ENCODE measurements at regions not wholly inside any gene's neighbourhood (a gene's known extent, or its start where the extent isn't known, plus 50 kb on each side); places are given as distances from the start of the nearest gene placed in this dataset.

DNA sequence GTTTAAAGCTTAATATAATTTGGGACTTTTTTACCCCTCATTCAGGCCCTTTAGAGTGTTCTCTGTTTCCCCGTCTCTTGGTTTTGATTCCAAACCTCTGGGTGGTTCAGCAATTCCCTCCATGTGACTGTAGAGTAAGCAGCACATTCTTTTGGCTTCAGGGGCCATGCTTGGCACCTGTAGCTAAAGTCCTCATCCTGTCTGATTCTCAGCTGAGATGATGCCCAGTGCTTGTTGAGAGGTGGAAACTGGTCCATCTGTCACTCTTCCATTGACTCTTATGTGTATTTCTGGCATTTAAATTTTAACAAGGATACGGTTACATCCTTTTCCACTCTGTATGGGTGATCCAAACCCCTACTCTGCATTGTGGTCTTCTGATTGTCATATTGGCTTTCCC is 127.1 kb downstream of the DIO2 start:
- Histone ChIP-seq H3K27ac (ENCODE audit: low read depth) (no peak overlapping the region), H3K4me3 (no peak overlapping the region), H3K36me3 (ENCODE audit: insufficient read depth) (peaks cover 5% of the 10 kb centered on the region), H3K4me1 (ENCODE audit: insufficient read depth) (no peaks in the 10 kb centered on the region), H2AFZ (no peak overlapping the region), H4K20me1 (replicated peaks; ENCODE audit: insufficient read depth) (no peaks in the 10 kb centered on the region), H3K79me2 (replicated peaks; ENCODE audit: insufficient read depth) (no peaks in the 10 kb centered on the region), H3F3A (replicated peaks; ENCODE audit: low read depth) (no peaks in the 10 kb centered on the region), H3K4me2 (no peak overlapping the region), H3K27me3 (ENCODE audit: insufficient read depth) (no peaks in the 10 kb centered on the region), H3K9me2 (ENCODE audit: insufficient read depth) (no peaks in the 10 kb centered on the region)
- peaks cover 22% of the 10 kb centered on the region; the same call in 2 of the 3 replicates for H3K9me3 Mint-ChIP-seq
- peaks cover 2% of the 10 kb centered on the region for H3K27me3 Mint-ChIP-seq (ENCODE audit: insufficient read depth, low read depth, poor library complexity)
- no peak for ATAC-seq
- no peak overlapping the region for H3K27ac Mint-ChIP-seq
- no peak for DNase-seq (ENCODE audit: low spot score)
- 0 out of 3 replicates have a peak, but pooled peaks cover 3% of the 10 kb centered on the region for H3K36me3 Mint-ChIP-seq (ENCODE audit: low read depth)
- TF ChIP-seq POLR2AphosphoS5 (IDR thresholded peaks at IDR 0.05; ENCODE audit: low read depth) (no peak), EZH2phosphoT487 (IDR thresholded peaks at IDR 0.05; ENCODE audit: unreplicated experiment) (no peak), STAT1 (IDR thresholded peaks at IDR 0.05; ENCODE audit: unreplicated experiment) (no peak), JUNB (IDR thresholded peaks at IDR 0.05; ENCODE audit: unreplicated experiment) (no peak), EZH2 (IDR thresholded peaks at IDR 0.05; ENCODE audit: low read depth, unreplicated experiment) (no peak)
- TF ChIP-seq, protein P1, sequence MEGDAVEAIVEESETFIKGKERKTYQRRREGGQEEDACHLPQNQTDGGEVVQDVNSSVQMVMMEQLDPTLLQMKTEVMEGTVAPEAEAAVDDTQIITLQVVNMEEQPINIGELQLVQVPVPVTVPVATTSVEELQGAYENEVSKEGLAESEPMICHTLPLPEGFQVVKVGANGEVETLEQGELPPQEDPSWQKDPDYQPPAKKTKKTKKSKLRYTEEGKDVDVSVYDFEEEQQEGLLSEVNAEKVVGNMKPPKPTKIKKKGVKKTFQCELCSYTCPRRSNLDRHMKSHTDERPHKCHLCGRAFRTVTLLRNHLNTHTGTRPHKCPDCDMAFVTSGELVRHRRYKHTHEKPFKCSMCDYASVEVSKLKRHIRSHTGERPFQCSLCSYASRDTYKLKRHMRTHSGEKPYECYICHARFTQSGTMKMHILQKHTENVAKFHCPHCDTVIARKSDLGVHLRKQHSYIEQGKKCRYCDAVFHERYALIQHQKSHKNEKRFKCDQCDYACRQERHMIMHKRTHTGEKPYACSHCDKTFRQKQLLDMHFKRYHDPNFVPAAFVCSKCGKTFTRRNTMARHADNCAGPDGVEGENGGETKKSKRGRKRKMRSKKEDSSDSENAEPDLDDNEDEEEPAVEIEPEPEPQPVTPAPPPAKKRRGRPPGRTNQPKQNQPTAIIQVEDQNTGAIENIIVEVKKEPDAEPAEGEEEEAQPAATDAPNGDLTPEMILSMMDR (conservative IDR thresholded peaks at IDR 0.05; ENCODE audit: low read depth in 2 of 2), result no peak
- TF ChIP-seq, protein P2, sequence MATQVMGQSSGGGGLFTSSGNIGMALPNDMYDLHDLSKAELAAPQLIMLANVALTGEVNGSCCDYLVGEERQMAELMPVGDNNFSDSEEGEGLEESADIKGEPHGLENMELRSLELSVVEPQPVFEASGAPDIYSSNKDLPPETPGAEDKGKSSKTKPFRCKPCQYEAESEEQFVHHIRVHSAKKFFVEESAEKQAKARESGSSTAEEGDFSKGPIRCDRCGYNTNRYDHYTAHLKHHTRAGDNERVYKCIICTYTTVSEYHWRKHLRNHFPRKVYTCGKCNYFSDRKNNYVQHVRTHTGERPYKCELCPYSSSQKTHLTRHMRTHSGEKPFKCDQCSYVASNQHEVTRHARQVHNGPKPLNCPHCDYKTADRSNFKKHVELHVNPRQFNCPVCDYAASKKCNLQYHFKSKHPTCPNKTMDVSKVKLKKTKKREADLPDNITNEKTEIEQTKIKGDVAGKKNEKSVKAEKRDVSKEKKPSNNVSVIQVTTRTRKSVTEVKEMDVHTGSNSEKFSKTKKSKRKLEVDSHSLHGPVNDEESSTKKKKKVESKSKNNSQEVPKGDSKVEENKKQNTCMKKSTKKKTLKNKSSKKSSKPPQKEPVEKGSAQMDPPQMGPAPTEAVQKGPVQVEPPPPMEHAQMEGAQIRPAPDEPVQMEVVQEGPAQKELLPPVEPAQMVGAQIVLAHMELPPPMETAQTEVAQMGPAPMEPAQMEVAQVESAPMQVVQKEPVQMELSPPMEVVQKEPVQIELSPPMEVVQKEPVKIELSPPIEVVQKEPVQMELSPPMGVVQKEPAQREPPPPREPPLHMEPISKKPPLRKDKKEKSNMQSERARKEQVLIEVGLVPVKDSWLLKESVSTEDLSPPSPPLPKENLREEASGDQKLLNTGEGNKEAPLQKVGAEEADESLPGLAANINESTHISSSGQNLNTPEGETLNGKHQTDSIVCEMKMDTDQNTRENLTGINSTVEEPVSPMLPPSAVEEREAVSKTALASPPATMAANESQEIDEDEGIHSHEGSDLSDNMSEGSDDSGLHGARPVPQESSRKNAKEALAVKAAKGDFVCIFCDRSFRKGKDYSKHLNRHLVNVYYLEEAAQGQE (IDR thresholded peaks at IDR 0.05; ENCODE audit: unreplicated experiment), result no peak
- no peaks in the 10 kb centered on the region; the same call in 2 of the 3 replicates for H3K4me1 Mint-ChIP-seq
- H3K4me3 Mint-ChIP-seq, result no peak overlapping the region

DNA sequence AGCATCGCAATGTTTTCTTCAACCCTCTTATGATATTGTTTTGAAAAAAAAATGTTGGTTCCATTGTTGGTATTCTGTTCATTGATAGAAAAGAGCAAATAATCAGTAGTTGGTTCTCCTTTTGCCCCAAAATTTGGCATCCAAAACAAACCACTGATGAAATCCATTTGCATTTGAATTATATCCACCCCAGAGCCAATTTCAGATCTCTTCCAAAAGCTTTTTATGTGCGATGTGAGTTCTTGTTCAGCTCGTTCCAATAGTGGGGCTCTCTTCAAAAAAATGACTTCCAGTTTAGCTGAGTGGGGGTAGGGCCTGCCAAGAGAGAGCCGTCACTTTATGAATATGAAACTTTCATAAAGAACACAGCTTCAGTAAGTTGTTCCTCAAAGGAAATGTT is 130.7 kb downstream of the DIO2 start:
- Mint-ChIP-seq H3K4me3 (no peak overlapping the region), H3K27me3 (ENCODE audit: insufficient read depth, low read depth, poor library complexity) (peaks cover 2% of the 10 kb centered on the region), H3K4me1 (no peaks in the 10 kb centered on the region; the same call in 2 of the 3 replicates), H3K36me3 (ENCODE audit: low read depth) (no peaks in the 10 kb centered on the region), H3K9me3 (no peaks in the 10 kb centered on the region), H3K27ac (no peak overlapping the region; the same call in 1 of the 2 replicates)
- Histone ChIP-seq H3K4me1 (ENCODE audit: insufficient read depth) (no peaks in the 10 kb centered on the region), H3K4me2 (no peak overlapping the region), H3K36me3 (ENCODE audit: insufficient read depth) (no peaks in the 10 kb centered on the region; the same call in 1 of the 2 replicates), H4K20me1 (replicated peaks; ENCODE audit: insufficient read depth) (no peaks in the 10 kb centered on the region), H3K27ac (ENCODE audit: low read depth) (no peak overlapping the region), H3F3A (replicated peaks; ENCODE audit: low read depth) (no peaks in the 10 kb centered on the region), H3K4me3 (no peak overlapping the region), H3K9me2 (ENCODE audit: insufficient read depth) (no peaks in the 10 kb centered on the region), H2AFZ (no peak overlapping the region), H3K27me3 (ENCODE audit: insufficient read depth) (no peaks in the 10 kb centered on the region), H3K79me2 (replicated peaks; ENCODE audit: insufficient read depth) (no peaks in the 10 kb centered on the region)
- no peak for ATAC-seq
- no peak for DNase-seq (ENCODE audit: low spot score)
- TF ChIP-seq ZNF331 (CRISPR knock-in tag; IDR thresholded peaks at IDR 0.05; ENCODE audit: low read depth), result no peak
- no peak for TF ChIP-seq CREB1 (CRISPR knock-in tag; IDR thresholded peaks at IDR 0.05; ENCODE audit: low read depth)
- TF ChIP-seq POLR2AphosphoS5 (IDR thresholded peaks at IDR 0.05; ENCODE audit: low read depth), result no peak
- TF ChIP-seq ZNF114 (CRISPR knock-in tag; IDR thresholded peaks at IDR 0.05), result no peak
- TF ChIP-seq, protein P1 (conservative IDR thresholded peaks at IDR 0.05; ENCODE audit: low read depth in 2 of 2), result no peak
- TF ChIP-seq, protein P3, sequence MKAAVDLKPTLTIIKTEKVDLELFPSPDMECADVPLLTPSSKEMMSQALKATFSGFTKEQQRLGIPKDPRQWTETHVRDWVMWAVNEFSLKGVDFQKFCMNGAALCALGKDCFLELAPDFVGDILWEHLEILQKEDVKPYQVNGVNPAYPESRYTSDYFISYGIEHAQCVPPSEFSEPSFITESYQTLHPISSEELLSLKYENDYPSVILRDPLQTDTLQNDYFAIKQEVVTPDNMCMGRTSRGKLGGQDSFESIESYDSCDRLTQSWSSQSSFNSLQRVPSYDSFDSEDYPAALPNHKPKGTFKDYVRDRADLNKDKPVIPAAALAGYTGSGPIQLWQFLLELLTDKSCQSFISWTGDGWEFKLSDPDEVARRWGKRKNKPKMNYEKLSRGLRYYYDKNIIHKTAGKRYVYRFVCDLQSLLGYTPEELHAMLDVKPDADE (IDR thresholded peaks at IDR 0.05), result no peak
- TF ChIP-seq EZH2phosphoT487 (IDR thresholded peaks at IDR 0.05; ENCODE audit: unreplicated experiment), result no peak
- TF ChIP-seq STAT1 (IDR thresholded peaks at IDR 0.05; ENCODE audit: unreplicated experiment), result no peak
- no peak for TF ChIP-seq EZH2 (IDR thresholded peaks at IDR 0.05; ENCODE audit: low read depth, unreplicated experiment)
- no peak for TF ChIP-seq JUNB (IDR thresholded peaks at IDR 0.05; ENCODE audit: unreplicated experiment)
- no peak for TF ChIP-seq NANOG (IDR thresholded peaks at IDR 0.05; ENCODE audit: borderline replicate concordance)
